ENCODE measurements at regions not wholly inside any gene's neighbourhood (a gene's known extent, or its start where the extent isn't known, plus 50 kb on each side); places are given as distances from the start of the nearest gene placed in this dataset.

DNA sequence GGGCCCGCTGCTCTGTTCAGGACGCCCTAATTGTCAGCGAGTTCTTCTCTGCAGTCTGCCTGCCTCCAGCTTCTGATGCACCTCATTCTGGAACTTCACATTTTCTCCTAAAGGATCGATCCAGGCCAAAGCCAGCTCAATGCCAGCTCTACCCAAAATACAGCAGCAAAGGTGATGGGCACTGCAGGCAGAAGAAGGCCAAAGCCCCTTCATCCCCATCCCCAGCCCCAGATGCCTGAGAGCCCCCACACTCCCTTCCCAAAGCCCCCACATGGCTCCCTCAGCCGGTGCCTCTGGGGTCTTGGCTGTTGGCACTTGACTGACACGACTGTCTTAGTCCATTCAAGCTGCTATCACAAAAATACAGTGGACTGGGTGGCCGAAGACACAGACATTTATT is 410.3 kb downstream of the BRD1 start:
- TF ChIP-seq, protein P1, sequence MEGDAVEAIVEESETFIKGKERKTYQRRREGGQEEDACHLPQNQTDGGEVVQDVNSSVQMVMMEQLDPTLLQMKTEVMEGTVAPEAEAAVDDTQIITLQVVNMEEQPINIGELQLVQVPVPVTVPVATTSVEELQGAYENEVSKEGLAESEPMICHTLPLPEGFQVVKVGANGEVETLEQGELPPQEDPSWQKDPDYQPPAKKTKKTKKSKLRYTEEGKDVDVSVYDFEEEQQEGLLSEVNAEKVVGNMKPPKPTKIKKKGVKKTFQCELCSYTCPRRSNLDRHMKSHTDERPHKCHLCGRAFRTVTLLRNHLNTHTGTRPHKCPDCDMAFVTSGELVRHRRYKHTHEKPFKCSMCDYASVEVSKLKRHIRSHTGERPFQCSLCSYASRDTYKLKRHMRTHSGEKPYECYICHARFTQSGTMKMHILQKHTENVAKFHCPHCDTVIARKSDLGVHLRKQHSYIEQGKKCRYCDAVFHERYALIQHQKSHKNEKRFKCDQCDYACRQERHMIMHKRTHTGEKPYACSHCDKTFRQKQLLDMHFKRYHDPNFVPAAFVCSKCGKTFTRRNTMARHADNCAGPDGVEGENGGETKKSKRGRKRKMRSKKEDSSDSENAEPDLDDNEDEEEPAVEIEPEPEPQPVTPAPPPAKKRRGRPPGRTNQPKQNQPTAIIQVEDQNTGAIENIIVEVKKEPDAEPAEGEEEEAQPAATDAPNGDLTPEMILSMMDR (IDR thresholded peaks at IDR 0.05): no peak
- TF ChIP-seq, protein P2, sequence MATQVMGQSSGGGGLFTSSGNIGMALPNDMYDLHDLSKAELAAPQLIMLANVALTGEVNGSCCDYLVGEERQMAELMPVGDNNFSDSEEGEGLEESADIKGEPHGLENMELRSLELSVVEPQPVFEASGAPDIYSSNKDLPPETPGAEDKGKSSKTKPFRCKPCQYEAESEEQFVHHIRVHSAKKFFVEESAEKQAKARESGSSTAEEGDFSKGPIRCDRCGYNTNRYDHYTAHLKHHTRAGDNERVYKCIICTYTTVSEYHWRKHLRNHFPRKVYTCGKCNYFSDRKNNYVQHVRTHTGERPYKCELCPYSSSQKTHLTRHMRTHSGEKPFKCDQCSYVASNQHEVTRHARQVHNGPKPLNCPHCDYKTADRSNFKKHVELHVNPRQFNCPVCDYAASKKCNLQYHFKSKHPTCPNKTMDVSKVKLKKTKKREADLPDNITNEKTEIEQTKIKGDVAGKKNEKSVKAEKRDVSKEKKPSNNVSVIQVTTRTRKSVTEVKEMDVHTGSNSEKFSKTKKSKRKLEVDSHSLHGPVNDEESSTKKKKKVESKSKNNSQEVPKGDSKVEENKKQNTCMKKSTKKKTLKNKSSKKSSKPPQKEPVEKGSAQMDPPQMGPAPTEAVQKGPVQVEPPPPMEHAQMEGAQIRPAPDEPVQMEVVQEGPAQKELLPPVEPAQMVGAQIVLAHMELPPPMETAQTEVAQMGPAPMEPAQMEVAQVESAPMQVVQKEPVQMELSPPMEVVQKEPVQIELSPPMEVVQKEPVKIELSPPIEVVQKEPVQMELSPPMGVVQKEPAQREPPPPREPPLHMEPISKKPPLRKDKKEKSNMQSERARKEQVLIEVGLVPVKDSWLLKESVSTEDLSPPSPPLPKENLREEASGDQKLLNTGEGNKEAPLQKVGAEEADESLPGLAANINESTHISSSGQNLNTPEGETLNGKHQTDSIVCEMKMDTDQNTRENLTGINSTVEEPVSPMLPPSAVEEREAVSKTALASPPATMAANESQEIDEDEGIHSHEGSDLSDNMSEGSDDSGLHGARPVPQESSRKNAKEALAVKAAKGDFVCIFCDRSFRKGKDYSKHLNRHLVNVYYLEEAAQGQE (IDR thresholded peaks at IDR 0.05; ENCODE audit: insufficient read depth in 1 of 2, low read depth in 2 of 2, low read length in 1 of 2): no peak
- no peak for TF ChIP-seq POLR2AphosphoS5 (IDR thresholded peaks at IDR 0.05; ENCODE audit: low read depth, low read length)
- no peak for TF ChIP-seq SIN3A (IDR thresholded peaks at IDR 0.05; ENCODE audit: borderline replicate concordance, insufficient read depth, low read depth, low read length)
- no peak for TF ChIP-seq TCF7L2 (IDR thresholded peaks at IDR 0.05; ENCODE audit: low read depth, low read length)

All from Panc1 (cell line).